Stimulated activated CD8-positive, alpha-beta memory T cell treated with anti-CD3 and anti-CD28 coated beads, Interleukin-15, amount 100 ng/mL, for 1 hour (primary cell): ENCODE measurements at regions not wholly inside any gene's neighbourhood (a gene's known extent, or its start where the extent isn't known, plus 50 kb on each side); places are given as distances from the start of the nearest gene placed in this dataset.
"Not testable (repeated sequence)": the region's sequence is repeated elsewhere in the genome, so short reads cannot be mapped to it uniquely, and the experiment has no call there.

Experiments
- DNase-seq: peaks from one replicate; pipeline ENCODE4 v3.0.0-alpha.2; 2020; ENCODE audit warnings: low read depth

GRCh38 chr5:123937230-123937629 is 425.3 kb downstream of the CSNK1G3 start:
- no peak for DNase-seq

- no peak for DNase-seq
Measured at GRCh38 chr5:123936548-123936947, 424.6 kb downstream of the CSNK1G3 start.

- not testable (repeated sequence) for DNase-seq
Measured at GRCh38 chr5:123933812-123934211, 421.8 kb downstream of the CSNK1G3 start.

GRCh38 chr5:123929055-123929474 is 417.1 kb downstream of the CSNK1G3 start:
- DNase-seq = no peak

GRCh38 chr5:123928401-123928800 is 416.4 kb downstream of the CSNK1G3 start:
- DNase-seq = no peak

GRCh38 chr5:123921193-123921592 is 409.2 kb downstream of the CSNK1G3 start:
- no peak for DNase-seq

- no peak for DNase-seq
Measured at GRCh38 chr5:123916345-123917121, 404.6 kb downstream of the CSNK1G3 start.

GRCh38 chr5:123914333-123914732 is 402.4 kb downstream of the CSNK1G3 start:
- no peak for DNase-seq

- no peak for DNase-seq
Measured at GRCh38 chr5:123907349-123907748, 395.4 kb downstream of the CSNK1G3 start.

- DNase-seq = no peak
Measured at GRCh38 chr5:123906698-123907295, 394.8 kb downstream of the CSNK1G3 start.

GRCh38 chr5:123885081-123885480 is 373.1 kb downstream of the CSNK1G3 start:
- DNase-seq = no peak

GRCh38 chr5:123882965-123883345 is 371.0 kb downstream of the CSNK1G3 start:
- no peak for DNase-seq

GRCh38 chr5:123882319-123882964 is 370.5 kb downstream of the CSNK1G3 start:
- DNase-seq = no peak

- DNase-seq = no peak
Measured at GRCh38 chr5:123881759-123882244, 369.8 kb downstream of the CSNK1G3 start.

GRCh38 chr5:123880875-123881274 is 368.9 kb downstream of the CSNK1G3 start:
- no peak for DNase-seq

- DNase-seq = no peak
Measured at GRCh38 chr5:123879071-123879470, 367.1 kb downstream of the CSNK1G3 start.

GRCh38 chr5:123876276-123876790 is 364.4 kb downstream of the CSNK1G3 start:
- no peak for DNase-seq

GRCh38 chr5:123875561-123876275 is 363.7 kb downstream of the CSNK1G3 start:
- no peak for DNase-seq

- DNase-seq = no peak
Measured at GRCh38 chr5:123874600-123875201, 362.7 kb downstream of the CSNK1G3 start.

GRCh38 chr5:123873846-123874245 is 361.9 kb downstream of the CSNK1G3 start:
- no peak for DNase-seq

GRCh38 chr5:123871373-123871772 is 359.4 kb downstream of the CSNK1G3 start:
- DNase-seq = no peak

GRCh38 chr5:123868881-123869280 is 356.9 kb downstream of the CSNK1G3 start:
- no peak for DNase-seq
